CD4-positive, CD25-positive, alpha-beta regulatory T cell (primary cell): ENCODE measurements at regions not wholly inside any gene's neighbourhood (a gene's known extent, or its start where the extent isn't known, plus 50 kb on each side); places are given as distances from the start of the nearest gene placed in this dataset.

Experiments
- ATAC-seq, 2 donors: fragments of 150-1000 bp; cut with Tn5 transposase; one replicate each; pipeline ENCODE4 v1.10.0; 2021; ENCODE audit warnings: low read depth in 2 of 2, moderate number of reproducible peaks in 2 of 2, moderate library complexity in 1 of 2
- DNase-seq, 3 donors: peaks; one replicate each; pipeline versions ENCODE4 v3.0.0 to v3.0.0-alpha.2; 2012 to 2022; ENCODE audit warnings: mixed read lengths in 1 of 3
- H3K27ac ChIP-seq: one replicate; pipeline ENCODE4 v1.7.0; 2013; ENCODE audit warnings: mild to moderate bottlenecking, low read length; ENCODE audit not compliant: insufficient read depth, poor library complexity, severe bottlenecking
- H3K27me3 ChIP-seq: one replicate; pipeline ENCODE4 v1.7.0; 2013; ENCODE audit warnings: low read length; ENCODE audit not compliant: control insufficient read depth, insufficient read depth
- H3K36me3 ChIP-seq: one replicate; pipeline ENCODE4 v1.7.0; 2013; ENCODE audit warnings: mild to moderate bottlenecking, low read length, moderate library complexity; ENCODE audit not compliant: control insufficient read depth, insufficient read depth
- H3K4me1 ChIP-seq: 2 replicates; pipeline ENCODE4 v1.7.0; 2013; ENCODE audit warnings: mild to moderate bottlenecking, low read length; ENCODE audit not compliant: insufficient read depth, control insufficient read depth, poor library complexity, severe bottlenecking
- H3K4me3 ChIP-seq: one replicate; pipeline ENCODE4 v1.7.0; 2013; ENCODE audit warnings: low read depth, mild to moderate bottlenecking, low read length, moderate library complexity
- H3K9me3 ChIP-seq, 2 experiments: 1 replicate in 1 of 2; 2 replicates in 1 of 2; pipeline ENCODE4 v1.7.0; 2013; ENCODE audit warnings: low read length in 2 of 2, mild to moderate bottlenecking in 1 of 2, moderate library complexity in 1 of 2; ENCODE audit not compliant: control insufficient read depth in 2 of 2
- H3K27ac Mint-ChIP-seq, 3 donors: one replicate each; pipeline ENCODE4 v1.8.0; 2020 to 2022; ENCODE audit warnings: mild to moderate bottlenecking in 3 of 3, mixed read lengths in 3 of 3, moderate library complexity in 2 of 3
- H3K27me3 Mint-ChIP-seq: one replicate; pipeline ENCODE4 v1.8.0; 2022; ENCODE audit warnings: mild to moderate bottlenecking, mixed read lengths
- H3K36me3 Mint-ChIP-seq: one replicate; pipeline ENCODE4 v1.8.0; 2020; ENCODE audit warnings: mixed read lengths
- H3K4me1 Mint-ChIP-seq, 4 donors: one replicate each; pipeline ENCODE4 v1.8.0; 2020 to 2022; ENCODE audit warnings: mixed read lengths in 4 of 4, mild to moderate bottlenecking in 1 of 4
- H3K4me3 Mint-ChIP-seq, 4 donors: one replicate each; pipeline ENCODE4 v1.8.0; 2020 to 2022; ENCODE audit warnings: mild to moderate bottlenecking in 4 of 4, mixed read lengths in 4 of 4, moderate library complexity in 3 of 4
- H3K9me3 Mint-ChIP-seq, 7 donors: one replicate each; pipeline ENCODE4 v1.8.0; 2020 to 2022; ENCODE audit warnings: mixed read lengths in 7 of 7, mild to moderate bottlenecking in 3 of 7, moderate library complexity in 2 of 7

DNA sequence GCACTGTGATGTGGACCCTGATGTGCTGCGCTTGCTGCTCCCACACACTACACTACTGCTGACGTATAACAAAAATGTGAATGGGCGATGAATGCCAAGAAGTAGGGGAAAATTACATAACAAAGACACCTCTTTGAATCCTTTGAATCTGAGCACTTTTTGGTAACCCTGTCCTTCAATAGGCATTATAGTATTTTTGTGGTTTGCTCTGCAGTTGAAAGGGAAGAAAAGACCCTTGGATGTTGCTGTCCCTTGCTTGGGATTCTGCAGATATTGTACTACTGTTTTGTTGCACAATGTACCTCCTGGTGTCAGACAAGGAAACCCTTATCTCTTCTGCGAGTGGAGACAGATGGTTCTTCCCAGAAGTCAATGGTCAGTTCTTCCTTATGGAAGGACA lies 124.8 kb upstream of the UBE3A start:
- Mint-ChIP-seq H3K4me3 (no peak overlapping the region), H3K27me3 (no peaks in the 10 kb centered on the region), H3K4me1 (no peaks in the 10 kb centered on the region), H3K9me3 (peaks cover 0 to 12% (median 2%) of the 10 kb centered on the region in 7 donors), H3K36me3 (no peaks in the 10 kb centered on the region), H3K27ac (no peak overlapping the region)
- Histone ChIP-seq H3K36me3 (no peaks in the 10 kb centered on the region), H3K4me3 (no peak overlapping the region), H3K27me3 (no peaks in the 10 kb centered on the region), H3K4me1 (no peaks in the 10 kb centered on the region), H3K9me3 (no peaks in the 10 kb centered on the region), H3K27ac (no peak overlapping the region)
- ATAC-seq (no peak), DNase-seq (no peak)

- H3K27ac ChIP-seq: no peak overlapping the region
- H3K4me3 Mint-ChIP-seq: no peak overlapping the region
- H3K36me3 Mint-ChIP-seq: no peaks in the 10 kb centered on the region
- H3K27ac Mint-ChIP-seq: no peak overlapping the region
- ATAC-seq (no peak), DNase-seq (no peak)
- no peak overlapping the region for H3K4me3 ChIP-seq
- H3K4me1 Mint-ChIP-seq: peaks cover 0 to 5% (median 0%) of the 10 kb centered on the region in 4 donors
- no peaks in the 10 kb centered on the region for H3K9me3 ChIP-seq
- no peaks in the 10 kb centered on the region for H3K36me3 ChIP-seq
- peaks cover 0 to 6% (median 0%) of the 10 kb centered on the region in 7 donors for H3K9me3 Mint-ChIP-seq
- no peaks in the 10 kb centered on the region for H3K27me3 ChIP-seq
- no peaks in the 10 kb centered on the region for H3K27me3 Mint-ChIP-seq
- no peaks in the 10 kb centered on the region for H3K4me1 ChIP-seq
These were observed 119.1 kb upstream of the UBE3A start for GRCh38 chr15:25557926-25558325.

DNA sequence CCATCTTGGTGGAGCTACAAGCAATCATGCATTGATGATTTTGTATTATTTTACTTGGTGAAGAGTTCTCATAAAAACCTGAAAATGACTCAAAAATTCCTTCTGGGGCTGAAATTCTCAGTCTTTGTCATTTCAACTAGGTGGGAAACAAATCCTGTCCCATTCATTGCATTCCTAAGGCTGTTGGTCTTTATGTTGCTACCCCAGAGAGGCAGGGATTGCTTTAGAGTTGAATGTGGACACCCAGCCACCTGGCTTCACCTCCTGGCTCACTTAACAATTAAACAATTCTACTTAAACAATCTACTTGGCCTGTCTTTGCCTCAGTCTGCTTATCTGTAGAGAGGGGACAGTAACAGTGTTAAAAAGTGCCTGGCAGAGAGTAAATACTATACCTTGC lies 117.3 kb upstream of the UBE3A start:
- Mint-ChIP-seq H3K27me3 (no peaks in the 10 kb centered on the region), H3K27ac (no peak overlapping the region), H3K9me3 (peaks cover 0 to 7% (median 0%) of the 10 kb centered on the region in 7 donors), H3K4me3 (no peak overlapping the region), H3K4me1 (peaks cover 0 to 5% (median 0%) of the 10 kb centered on the region in 4 donors), H3K36me3 (no peaks in the 10 kb centered on the region)
- H3K4me3 ChIP-seq: no peak overlapping the region
- no peak for DNase-seq
- H3K36me3 ChIP-seq: no peaks in the 10 kb centered on the region
- no peak for ATAC-seq
- no peak overlapping the region for H3K27ac ChIP-seq
- no peaks in the 10 kb centered on the region for H3K9me3 ChIP-seq
- H3K4me1 ChIP-seq: no peaks in the 10 kb centered on the region
- no peaks in the 10 kb centered on the region for H3K27me3 ChIP-seq

DNA sequence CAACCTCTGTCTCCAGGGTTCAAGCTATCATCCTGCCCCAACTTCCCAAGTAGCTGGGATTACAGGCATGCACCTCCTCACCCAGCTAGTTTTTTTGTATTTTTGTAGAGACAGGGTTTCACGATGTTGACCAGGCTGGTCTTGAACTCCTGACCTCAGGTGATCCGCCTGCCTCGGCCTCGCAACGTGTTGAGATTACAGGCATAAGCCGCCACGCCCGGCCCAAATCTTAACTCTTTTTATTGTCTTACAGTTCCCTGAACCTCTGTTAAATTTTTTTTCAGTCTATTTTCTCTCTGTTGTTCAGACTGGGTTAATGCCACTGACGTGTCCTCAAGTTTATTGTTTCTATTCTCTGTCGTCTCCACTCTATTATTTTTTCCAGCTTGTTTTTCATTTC lies 115.8 kb upstream of the UBE3A start:
- no peaks in the 10 kb centered on the region for H3K36me3 Mint-ChIP-seq
- peaks cover 0 to 5% (median 0%) of the 10 kb centered on the region in 4 donors for H3K4me1 Mint-ChIP-seq
- no peak overlapping the region for H3K27ac Mint-ChIP-seq
- H3K4me3 Mint-ChIP-seq: no peak overlapping the region
- DNase-seq (no peak), ATAC-seq (no peak)
- no peaks in the 10 kb centered on the region for H3K27me3 Mint-ChIP-seq
- H3K4me3 ChIP-seq: no peak overlapping the region
- H3K4me1 ChIP-seq: no peaks in the 10 kb centered on the region
- H3K9me3 ChIP-seq: no peaks in the 10 kb centered on the region
- H3K36me3 ChIP-seq: no peaks in the 10 kb centered on the region
- H3K27me3 ChIP-seq: no peaks in the 10 kb centered on the region
- H3K27ac ChIP-seq: no peak overlapping the region
- H3K9me3 Mint-ChIP-seq: peaks cover 0 to 8% (median 0%) of the 10 kb centered on the region in 7 donors

DNA sequence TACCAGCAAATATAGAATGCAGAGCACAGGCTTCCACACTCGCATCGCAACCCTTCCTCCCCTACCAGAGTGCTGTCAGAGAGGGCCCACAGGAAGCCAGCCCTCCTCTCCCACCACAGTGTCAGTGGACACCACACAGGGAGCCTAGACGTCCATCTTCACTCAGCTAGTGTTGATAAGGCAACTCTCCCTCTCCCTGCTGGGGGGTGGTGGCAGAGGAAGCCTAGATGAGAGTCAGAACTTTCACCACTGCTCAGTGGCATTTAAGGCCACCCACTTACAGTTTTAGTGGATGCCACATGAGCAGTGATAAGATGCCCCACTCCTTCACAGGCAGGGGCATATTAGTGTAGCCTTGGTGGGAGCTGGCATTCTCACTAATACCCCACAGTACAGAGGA lies 109.8 kb upstream of the UBE3A start:
- Mint-ChIP-seq H3K27me3 (no peaks in the 10 kb centered on the region), H3K4me3 (no peak overlapping the region), H3K9me3 (peaks cover 0 to 14% (median 0%) of the 10 kb centered on the region in 7 donors), H3K36me3 (no peaks in the 10 kb centered on the region), H3K4me1 (no peaks in the 10 kb centered on the region), H3K27ac (no peak overlapping the region)
- H3K9me3 ChIP-seq: no peaks in the 10 kb centered on the region
- H3K27ac ChIP-seq: no peak overlapping the region
- H3K36me3 ChIP-seq: no peaks in the 10 kb centered on the region
- DNase-seq (no peak), ATAC-seq (no peak)
- no peak overlapping the region for H3K4me3 ChIP-seq
- H3K27me3 ChIP-seq: no peaks in the 10 kb centered on the region
- no peaks in the 10 kb centered on the region for H3K4me1 ChIP-seq

- no peaks in the 10 kb centered on the region for H3K36me3 ChIP-seq
- peaks cover 0 to 8% of the 10 kb centered on the region in 2 experiments for H3K9me3 ChIP-seq
- H3K27ac Mint-ChIP-seq: no peak overlapping the region
- no peaks in the 10 kb centered on the region for H3K4me1 Mint-ChIP-seq
- no peak for ATAC-seq
- H3K27ac ChIP-seq: no peak overlapping the region
- H3K36me3 Mint-ChIP-seq: no peaks in the 10 kb centered on the region
- no peak overlapping the region for H3K4me3 Mint-ChIP-seq
- no peak overlapping the region for H3K4me3 ChIP-seq
- H3K9me3 Mint-ChIP-seq: peaks cover 0 to 15% (median 1%) of the 10 kb centered on the region in 7 donors
- no peaks in the 10 kb centered on the region for H3K27me3 Mint-ChIP-seq
- H3K4me1 ChIP-seq: no peaks in the 10 kb centered on the region
- no peak for DNase-seq
- no peaks in the 10 kb centered on the region for H3K27me3 ChIP-seq
These were observed 107.1 kb upstream of the UBE3A start for GRCh38 chr15:25545889-25546288.

DNA sequence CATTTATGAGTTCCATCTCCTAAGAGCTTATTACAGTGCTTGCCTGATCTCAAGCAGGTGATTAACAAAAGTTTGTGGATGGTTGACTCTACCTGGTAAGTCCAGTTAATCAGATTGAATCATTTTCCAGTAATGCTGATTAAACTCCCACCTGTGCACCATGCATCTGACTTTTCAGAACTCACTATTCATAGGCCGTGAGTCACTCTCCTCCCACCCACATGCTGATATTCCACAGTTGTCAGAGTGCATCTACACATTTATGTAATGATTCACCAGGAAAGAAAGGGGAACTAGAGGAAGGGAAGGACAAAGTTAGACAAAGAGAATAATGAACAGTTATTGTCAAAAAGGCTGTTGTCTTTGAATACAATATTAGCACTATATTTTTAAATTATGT lies 106.2 kb upstream of the UBE3A start:
- Histone ChIP-seq H3K36me3 (no peaks in the 10 kb centered on the region), H3K27me3 (no peaks in the 10 kb centered on the region), H3K9me3 (peaks cover 0 to 8% of the 10 kb centered on the region in 2 experiments), H3K27ac (no peak overlapping the region), H3K4me3 (no peak overlapping the region), H3K4me1 (no peaks in the 10 kb centered on the region)
- Mint-ChIP-seq H3K27me3 (no peaks in the 10 kb centered on the region), H3K9me3 (peaks cover 0 to 15% (median 1%) of the 10 kb centered on the region in 7 donors), H3K4me1 (no peaks in the 10 kb centered on the region), H3K36me3 (no peaks in the 10 kb centered on the region), H3K4me3 (no peak overlapping the region), H3K27ac (no peak overlapping the region)
- ATAC-seq: no peak
- DNase-seq: no peak

- no peaks in the 10 kb centered on the region for H3K4me1 Mint-ChIP-seq
- Histone ChIP-seq H3K36me3 (no peaks in the 10 kb centered on the region), H3K4me3 (no peak overlapping the region), H3K9me3 (peaks cover 0 to 8% of the 10 kb centered on the region in 2 experiments), H3K4me1 (no peaks in the 10 kb centered on the region), H3K27me3 (no peaks in the 10 kb centered on the region), H3K27ac (no peak overlapping the region)
- H3K9me3 Mint-ChIP-seq: peaks cover 0 to 12% (median 1%) of the 10 kb centered on the region in 7 donors
- ATAC-seq (no peak), DNase-seq (no peak)
- no peaks in the 10 kb centered on the region for H3K27me3 Mint-ChIP-seq
- no peaks in the 10 kb centered on the region for H3K36me3 Mint-ChIP-seq
- H3K27ac Mint-ChIP-seq: no peak overlapping the region
- no peak overlapping the region for H3K4me3 Mint-ChIP-seq
These were observed 105.3 kb upstream of the UBE3A start for GRCh38 chr15:25544076-25544475.
